Epithelial cell of prostate (primary cell): ENCODE measurements at regions not wholly inside any gene's neighbourhood (a gene's known extent, or its start where the extent isn't known, plus 50 kb on each side); places are given as distances from the start of the nearest gene placed in this dataset.
A peak's percentile ranks its signal among the peaks of the same experiment; 100 is the strongest.
"Not testable (repeated sequence)": the region's sequence is repeated elsewhere in the genome, so short reads cannot be mapped to it uniquely, and the experiment has no call there.

Source experiments
- DNase-seq: peaks from one replicate; pipeline ENCODE4 v3.0.0-alpha.2; 2011; ENCODE audit warnings: low read depth, low spot score
- H3K27ac ChIP-seq: fragments of 450-650 bp; 2 replicates; pipeline ENCODE4 v1.5.1; 2017; ENCODE audit warnings: mild to moderate bottlenecking

DNA sequence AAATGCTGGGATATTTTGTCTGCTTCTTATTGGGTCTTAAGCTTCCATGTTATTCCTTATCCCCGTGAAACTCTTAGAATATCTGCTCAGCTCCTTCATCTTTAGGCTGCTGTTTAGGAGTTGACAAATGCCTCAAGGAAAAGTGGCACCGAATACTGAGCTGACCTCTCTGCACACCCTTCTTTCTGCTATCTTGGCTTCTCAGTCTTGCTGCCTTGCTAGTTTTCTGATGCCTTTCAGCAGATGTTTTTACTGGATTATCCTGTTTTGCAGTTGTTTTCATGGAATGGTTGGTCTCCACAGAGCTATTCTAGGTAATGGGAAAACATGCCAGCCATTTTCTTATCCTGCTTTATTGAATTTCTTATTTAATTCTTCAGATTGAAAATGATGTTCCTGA lies 86.3 kb downstream of the GYPE start:
- H3K27ac ChIP-seq: no peak overlapping the region
- no peak for DNase-seq

DNA sequence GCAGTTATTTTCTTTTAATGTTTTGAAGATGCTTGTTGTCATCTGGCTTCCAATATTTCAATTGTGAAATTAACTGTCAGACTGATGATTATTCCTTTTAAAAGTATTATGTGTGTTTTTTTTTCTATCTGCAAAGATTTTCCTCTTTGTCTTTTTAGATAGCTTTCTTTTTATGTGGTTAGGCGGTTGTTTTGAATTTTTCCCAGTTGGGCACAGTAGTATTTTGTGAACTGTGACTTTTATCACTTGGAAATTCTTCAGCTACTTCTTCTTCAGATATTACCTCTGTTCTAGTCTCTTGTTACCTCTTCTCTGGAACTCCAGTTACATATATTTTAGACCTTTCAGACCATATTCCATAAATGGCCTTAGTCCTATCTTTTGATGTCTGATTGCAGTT lies 87.5 kb downstream of the GYPE start:
- not testable (repeated sequence) for DNase-seq

DNA sequence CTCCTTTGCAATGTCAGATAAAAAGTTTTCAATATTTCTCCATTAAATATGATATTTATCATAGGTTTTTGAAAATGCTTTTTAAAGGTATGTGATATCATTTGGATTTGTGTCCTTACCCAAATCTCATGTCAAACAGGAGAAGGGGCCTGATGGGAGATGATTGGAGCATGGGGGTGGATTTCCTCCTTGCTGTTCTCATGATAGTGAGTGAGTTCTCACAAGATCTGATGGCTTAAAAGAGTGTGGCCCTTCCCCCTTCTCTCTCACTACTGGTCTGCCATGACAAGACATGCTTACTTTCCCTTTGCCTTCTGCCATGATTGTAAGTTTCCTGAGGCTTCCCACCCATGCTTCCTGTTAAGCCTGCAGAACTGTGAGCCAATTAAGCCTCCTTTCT lies 90.0 kb downstream of the GYPE start:
- not testable (repeated sequence) for H3K27ac ChIP-seq, DNase-seq

More for the DNA sequence above, 87.5 kb downstream of the GYPE start:
- H3K27ac ChIP-seq: not testable (repeated sequence)

DNA sequence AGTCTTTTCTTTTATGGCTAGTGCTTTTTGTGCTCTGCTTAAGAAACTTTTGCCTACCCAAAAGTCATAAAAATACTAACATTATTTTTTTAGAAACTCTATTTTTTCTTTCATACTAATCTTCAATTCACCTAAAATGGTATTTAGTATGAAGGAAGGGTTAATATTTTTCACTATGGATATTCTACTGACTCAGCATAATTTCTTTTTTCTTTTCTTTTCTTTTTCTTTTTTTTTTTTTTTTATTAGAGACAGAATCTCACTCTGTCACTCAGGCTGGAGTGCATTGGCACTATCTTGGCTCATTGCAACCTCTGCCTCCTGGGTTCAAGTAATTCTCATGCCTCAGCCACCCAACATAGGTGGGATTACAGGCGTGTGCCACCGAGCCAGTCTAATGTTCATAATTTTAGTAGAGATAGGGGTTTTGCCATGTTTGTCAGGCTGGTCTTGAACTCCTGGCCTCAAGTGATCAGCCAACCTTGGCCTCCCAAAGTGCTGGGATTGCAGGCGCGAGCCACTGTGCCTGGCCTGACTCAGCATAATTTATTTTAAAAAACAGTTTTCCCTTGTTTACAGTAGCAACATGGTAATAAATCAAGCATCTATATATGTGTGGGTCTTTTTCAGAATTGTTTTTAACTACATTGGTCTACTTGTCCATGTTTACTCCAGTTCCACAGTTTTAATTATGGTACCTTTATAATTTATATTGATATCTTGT lies 91.8 kb downstream of the GYPE start:
- not testable (repeated sequence) for DNase-seq, H3K27ac ChIP-seq

DNA sequence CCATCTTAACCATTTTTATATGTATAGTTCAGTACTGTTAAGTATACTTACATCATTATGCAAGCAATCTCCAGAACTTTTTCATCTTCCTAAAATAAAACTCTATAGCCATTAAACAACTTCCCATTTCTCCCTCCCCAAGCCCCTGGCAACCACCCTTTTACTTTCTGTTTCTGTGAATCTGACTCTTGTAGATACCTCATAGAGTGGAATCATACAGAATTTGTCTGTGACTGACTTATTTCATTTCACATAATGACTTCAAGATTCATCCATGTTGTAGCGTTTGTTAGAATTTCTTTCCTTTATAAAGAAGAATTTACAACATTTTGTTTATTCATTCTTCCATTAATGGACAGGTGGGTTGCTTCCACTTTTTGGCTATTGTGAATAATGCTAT lies 91.2 kb upstream of the FREM3 start:
- DNase-seq, H3K27ac ChIP-seq: not testable (repeated sequence)

DNA sequence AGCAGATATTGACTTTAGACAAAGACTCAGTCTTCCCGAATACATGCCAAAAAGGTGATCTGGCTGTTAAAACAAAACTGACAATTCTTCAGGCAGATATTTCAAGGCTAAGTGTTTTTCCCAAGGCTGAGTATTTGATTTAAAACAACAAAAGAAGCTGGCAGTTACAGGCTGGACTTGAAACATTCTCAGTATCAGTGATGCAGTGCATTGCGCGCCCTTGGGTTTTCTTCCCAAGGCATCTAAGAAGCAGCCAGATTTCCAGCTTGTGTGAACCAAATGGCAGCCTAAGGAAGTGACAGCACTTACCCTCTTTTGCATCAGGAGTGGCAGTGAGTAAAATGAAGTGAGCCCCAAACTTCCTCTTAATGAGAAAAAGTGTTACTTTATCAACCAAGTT lies 90.0 kb upstream of the FREM3 start:
- DNase-seq, H3K27ac ChIP-seq: not testable (repeated sequence)

DNA sequence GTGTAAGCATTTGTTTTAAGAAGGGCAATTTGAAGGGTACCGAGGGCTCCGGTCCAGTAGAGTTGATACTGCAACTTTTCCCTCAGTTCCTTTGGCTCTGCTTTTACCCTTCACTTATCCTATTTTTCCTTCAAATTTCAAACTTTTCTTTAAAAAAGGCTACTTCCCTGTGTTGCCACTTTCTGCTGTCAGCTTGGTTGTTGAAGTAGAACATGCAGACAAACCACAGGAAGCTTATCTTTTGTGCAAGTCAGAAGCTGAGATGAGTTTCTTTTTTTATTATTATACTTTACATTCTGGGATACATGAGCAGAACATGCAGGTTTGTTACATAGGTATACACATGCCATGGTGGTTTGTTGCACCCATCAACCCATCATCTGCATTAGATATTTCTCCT lies 89.1 kb upstream of the FREM3 start:
- not testable (repeated sequence) for H3K27ac ChIP-seq, DNase-seq

DNA sequence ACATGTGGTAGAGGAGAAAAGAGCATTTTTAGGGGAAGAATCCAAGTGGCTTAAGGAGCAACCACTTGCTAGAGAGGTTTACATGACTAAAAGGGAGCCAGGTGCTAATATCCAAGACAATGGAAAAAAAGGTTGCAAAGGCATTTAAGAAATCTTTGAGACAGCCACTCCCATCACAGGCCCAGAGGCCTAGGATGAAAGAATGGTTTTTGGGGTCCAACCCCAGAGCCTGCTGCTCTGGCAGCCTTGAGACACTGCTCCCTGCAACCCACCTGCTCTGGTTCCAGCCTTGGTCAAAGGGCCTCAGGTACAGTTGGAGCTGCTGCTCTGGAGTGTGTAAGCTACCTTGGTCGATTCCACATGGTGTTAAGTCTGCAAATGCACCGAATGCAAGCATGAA lies 84.1 kb upstream of the FREM3 start:
- no peak for DNase-seq
- H3K27ac ChIP-seq: no peak overlapping the region

DNA sequence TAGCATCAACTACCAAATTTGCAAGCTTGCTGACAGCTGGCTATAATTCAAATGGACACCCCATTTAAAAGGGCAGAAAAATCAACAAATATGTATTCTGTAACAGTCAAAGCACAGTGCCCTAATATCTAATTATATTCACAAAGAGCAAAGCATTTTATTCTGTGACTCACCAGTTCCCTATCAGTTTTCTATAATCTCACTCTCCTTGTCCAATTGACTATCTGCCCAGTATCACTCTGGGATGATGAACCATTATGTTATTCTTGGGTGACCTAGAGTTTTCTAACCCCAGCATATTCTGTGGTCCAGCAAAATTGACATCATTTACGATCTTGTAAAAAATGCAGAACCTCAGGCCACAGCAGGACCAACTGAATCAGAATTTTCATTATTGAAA lies 82.0 kb upstream of the FREM3 start:
- no peak for DNase-seq
- H3K27ac ChIP-seq: no peak overlapping the region

DNA sequence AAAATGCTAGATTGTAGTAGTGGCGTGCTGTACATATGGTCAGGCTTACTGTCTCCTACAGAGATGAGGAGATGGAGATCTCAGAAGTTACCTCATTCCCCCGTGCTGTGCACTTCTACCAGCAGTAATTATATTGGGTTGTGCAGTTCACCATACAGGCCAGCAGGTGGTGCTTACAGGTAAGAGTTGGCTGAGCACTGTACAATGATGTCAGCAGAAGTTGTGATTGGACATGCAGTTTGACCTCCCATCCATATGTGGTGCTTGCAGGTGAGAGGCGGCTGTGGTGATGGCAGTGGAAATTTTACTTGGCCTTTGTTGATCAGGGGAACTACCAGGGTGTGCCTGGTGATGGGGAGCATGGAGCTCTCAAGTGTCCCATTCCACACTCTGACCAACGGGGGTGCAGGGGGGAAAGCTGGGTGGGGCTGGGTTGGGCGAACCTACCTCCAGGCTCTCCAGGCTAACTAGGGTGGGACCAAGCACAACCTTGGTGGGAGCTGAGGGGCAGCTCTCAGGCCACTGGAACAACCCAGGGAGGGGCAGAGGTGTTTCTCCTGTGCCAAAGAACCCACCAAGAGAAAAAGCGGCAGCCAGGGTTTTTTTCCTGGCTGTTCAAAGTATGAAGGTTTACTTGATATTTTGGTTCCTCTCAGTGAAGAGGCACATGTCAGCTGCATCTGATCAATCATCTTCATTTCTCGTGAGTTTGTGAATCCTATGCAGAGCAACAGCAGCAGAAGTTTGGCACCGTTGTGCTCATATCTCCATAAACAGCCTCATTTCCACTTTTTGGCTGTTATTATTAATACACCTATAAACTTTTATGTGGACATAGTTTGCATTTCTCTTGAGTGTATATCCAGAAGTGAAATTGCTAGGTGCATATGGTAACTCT lies 73.8 kb upstream of the FREM3 start:
- peak; percentile 20 for DNase-seq
- no peak overlapping the region for H3K27ac ChIP-seq

DNA sequence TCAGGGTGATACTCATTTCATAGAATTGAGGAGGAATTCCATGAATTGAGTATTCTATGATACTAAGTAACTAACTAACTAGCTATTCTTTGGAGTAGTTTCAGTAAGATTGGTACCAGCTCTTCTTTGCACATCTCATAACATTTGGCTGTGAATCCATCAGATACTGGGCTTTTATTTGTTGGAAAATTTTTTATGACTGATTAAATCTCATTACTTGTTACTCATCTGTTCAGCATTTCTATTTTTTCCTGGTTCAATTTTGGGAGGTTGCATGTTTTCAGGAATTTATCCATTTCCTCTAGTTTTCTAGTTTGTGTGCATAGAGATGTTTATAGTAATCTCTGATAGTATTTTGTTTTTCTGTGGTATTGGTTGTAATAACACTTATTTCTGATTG lies 70.8 kb upstream of the FREM3 start:
- no peak overlapping the region for H3K27ac ChIP-seq
- DNase-seq: no peak

DNA sequence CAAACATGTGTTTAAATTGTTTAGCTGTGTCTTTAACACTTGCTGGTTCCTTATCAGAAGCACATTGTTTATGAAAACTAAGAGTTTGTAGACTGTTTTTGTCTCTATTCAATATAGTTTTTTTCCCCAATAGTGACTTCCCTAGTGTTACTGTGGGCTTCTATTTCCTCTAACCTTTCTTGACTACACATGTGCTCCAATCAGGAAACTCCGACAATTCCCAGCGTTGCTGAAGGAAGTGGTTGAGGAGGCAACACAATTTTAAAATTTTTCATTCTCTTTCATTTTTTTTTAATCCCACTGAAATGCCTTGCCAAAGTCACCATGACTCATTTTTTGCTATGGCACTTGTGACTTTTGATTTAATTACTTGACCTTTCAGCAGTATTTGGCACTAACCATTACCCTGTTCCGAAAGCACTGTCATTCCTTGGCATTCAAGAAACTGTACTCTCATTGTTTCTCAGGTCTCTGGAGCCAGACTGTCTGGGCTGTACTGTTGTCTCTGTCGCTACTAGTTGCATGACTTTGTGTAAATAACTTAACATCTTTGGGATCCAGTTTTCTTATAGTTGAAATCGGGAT lies 67.6 kb upstream of the FREM3 start:
- DNase-seq: no peak
- H3K27ac ChIP-seq: no peak overlapping the region

DNA sequence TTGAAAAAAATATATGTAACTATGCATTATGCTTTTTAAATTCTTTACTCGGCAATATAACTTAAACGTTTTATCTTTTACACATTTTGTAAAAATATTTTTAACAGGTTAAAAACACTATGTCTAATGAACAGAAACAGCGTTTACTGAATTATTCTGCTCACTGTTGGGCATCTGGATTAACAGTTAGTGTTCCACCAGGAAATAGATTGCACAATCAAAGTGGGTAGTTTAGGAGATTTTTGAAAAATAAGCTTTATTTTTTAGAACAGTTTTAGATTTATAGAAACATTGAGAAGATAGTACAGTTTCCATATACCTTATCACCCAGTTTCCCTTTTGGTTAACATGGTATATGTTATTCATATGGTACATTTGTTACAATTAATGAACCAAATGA lies 63.1 kb upstream of the FREM3 start:
- DNase-seq: no peak
- H3K27ac ChIP-seq: no peak overlapping the region

DNA sequence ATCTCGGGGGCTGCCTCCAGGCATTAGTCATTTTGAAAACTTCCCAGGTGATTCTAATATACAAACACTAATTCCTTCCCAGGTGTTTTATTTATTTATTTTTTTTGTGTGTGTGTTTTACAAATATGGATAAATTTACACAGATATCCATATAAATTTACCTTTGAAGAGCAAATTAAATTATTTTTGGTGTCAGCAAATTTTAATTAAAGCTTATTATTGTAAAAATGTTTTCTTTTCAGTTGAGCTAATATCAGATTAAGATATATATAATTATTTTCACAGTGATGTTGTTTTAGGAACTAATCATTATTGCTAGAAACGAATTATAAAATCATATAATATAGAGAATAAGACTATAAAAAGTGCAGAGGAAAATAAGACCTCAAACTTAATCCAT lies 62.0 kb upstream of the FREM3 start:
- no peak for DNase-seq

More for the DNA sequence above, 62.0 kb upstream of the FREM3 start:
- no peak overlapping the region for H3K27ac ChIP-seq
